Natural killer cell (primary cell): ENCODE measurements at regions not wholly inside any gene's neighbourhood (a gene's known extent, or its start where the extent isn't known, plus 50 kb on each side); places are given as distances from the start of the nearest gene placed in this dataset.

Experiments used
- ATAC-seq, 3 donors: fragments of 150-1000 bp in 2 of 3; fragments of 200-7000 bp in 1 of 3; cut with Tn5 transposase; 1 replicate in 1 of 3; 2 replicates in 2 of 3; pipeline ENCODE4 v1.10.0; 2021; ENCODE audit warnings: mild to moderate bottlenecking in 2 of 3, moderate library complexity in 2 of 3
- DNase-seq, 2 donors: peaks; one replicate each; pipeline versions ENCODE4 v3.0.0 to v3.0.0-alpha.2; 2013 to 2021; ENCODE audit warnings: mixed read lengths in 1 of 2
- H3K27ac ChIP-seq: one replicate; pipeline ENCODE4 v1.5.1; 2013; ENCODE audit warnings: mild to moderate bottlenecking, low read length
- H3K27me3 ChIP-seq: one replicate; pipeline ENCODE4 v1.6.1; 2013; ENCODE audit warnings: low read length; ENCODE audit not compliant: control insufficient read depth, insufficient read depth
- H3K36me3 ChIP-seq: one replicate; pipeline ENCODE4 v1.6.1; 2013; ENCODE audit warnings: low read length; ENCODE audit not compliant: control insufficient read depth, insufficient read depth
- H3K4me1 ChIP-seq: one replicate; pipeline ENCODE4 v1.6.1; 2013; ENCODE audit warnings: low read length; ENCODE audit not compliant: control insufficient read depth, insufficient read depth
- H3K4me3 ChIP-seq: one replicate; pipeline ENCODE4 v1.5.1; 2013; ENCODE audit warnings: low read length
- H3K9me3 ChIP-seq: one replicate; pipeline ENCODE4 v1.6.1; 2013; ENCODE audit warnings: low read length; ENCODE audit not compliant: control insufficient read depth, insufficient read depth
- H3K27ac Mint-ChIP-seq, 2 donors: one replicate each; pipeline ENCODE4 v1.8.0; 2022; ENCODE audit warnings: mild to moderate bottlenecking in 2 of 2, mixed read lengths in 2 of 2, moderate library complexity in 1 of 2
- H3K27me3 Mint-ChIP-seq, 2 donors: one replicate each; pipeline ENCODE4 v1.8.0; 2022; ENCODE audit warnings: low read depth in 2 of 2, mixed read lengths in 2 of 2
- H3K36me3 Mint-ChIP-seq: one replicate; pipeline ENCODE4 v1.8.0; 2022; ENCODE audit warnings: mixed read lengths
- H3K4me1 Mint-ChIP-seq, 2 donors: one replicate each; pipeline ENCODE4 v1.8.0; 2022; ENCODE audit warnings: mixed read lengths in 2 of 2
- H3K4me3 Mint-ChIP-seq: one replicate; pipeline ENCODE4 v1.8.0; 2022; ENCODE audit warnings: mild to moderate bottlenecking, moderate library complexity, mixed read lengths
- H3K9me3 Mint-ChIP-seq, 2 donors: one replicate each; pipeline ENCODE4 v1.8.0; 2022; ENCODE audit warnings: mixed read lengths in 2 of 2
- CTCF ChIP-seq: fragments of 200-600 bp; IDR thresholded peaks from one replicate; pipeline ENCODE4 v1.8.0; 2022; ENCODE audit warnings: antibody characterized with exemption
- WGBS: methylation state at CpG from one replicate; pipeline ENCODE4 v1.1.7; 2013; ENCODE audit warnings: missing lambda C conversion rate; ENCODE audit not compliant: insufficient coverage; 5-methylcytosine and 5-hydroxymethylcytosine counted together
- intact Hi-C: fragments of 100-400 bp; cut with micrococcal nuclease; formaldehyde crosslinking; loops from one replicate; pipeline ENCODE4 v1.14.2; 2022

- H3K9me3 ChIP-seq, result peaks cover 9% of the 10 kb centered on the region
- H3K27ac ChIP-seq, result no peak overlapping the region
- no peaks in the 10 kb centered on the region for H3K4me1 Mint-ChIP-seq
- ATAC-seq (no peak), DNase-seq (no peak)
- TF ChIP-seq CTCF, result no peak
- peaks cover 12 to 14% of the 10 kb centered on the region in 2 donors for H3K9me3 Mint-ChIP-seq
- H3K4me1 ChIP-seq, result no peaks in the 10 kb centered on the region
- H3K27ac Mint-ChIP-seq, result no peak overlapping the region
- H3K4me3 ChIP-seq, result no peak overlapping the region
- no peaks in the 10 kb centered on the region for H3K27me3 ChIP-seq
- 60% methylated on average over 1 of the region's 2 CpGs for WGBS
- intact Hi-C loops, result no loop called here
- H3K4me3 Mint-ChIP-seq, result no peak overlapping the region
- H3K36me3 ChIP-seq, result no peaks in the 10 kb centered on the region
- no peaks in the 10 kb centered on the region for H3K27me3 Mint-ChIP-seq
- peaks cover 11% of the 10 kb centered on the region for H3K36me3 Mint-ChIP-seq
These were observed 83.1 kb upstream of the SPOPL start for GRCh38 chr2:138418453-138418852.

GRCh38 chr2:138421315-138421970, 80.1 kb upstream of the SPOPL start:
- H3K36me3 ChIP-seq, result no peaks in the 10 kb centered on the region
- H3K27me3 Mint-ChIP-seq, result no peaks in the 10 kb centered on the region
- H3K27ac Mint-ChIP-seq, result no peak overlapping the region
- intact Hi-C loops, result no loop called here
- no peaks in the 10 kb centered on the region for H3K4me1 ChIP-seq
- peaks cover 3% of the 10 kb centered on the region for H3K36me3 Mint-ChIP-seq
- H3K27me3 ChIP-seq, result no peaks in the 10 kb centered on the region
- no peak for TF ChIP-seq CTCF
- no peaks in the 10 kb centered on the region for H3K4me1 Mint-ChIP-seq
- H3K4me3 Mint-ChIP-seq, result no peak overlapping the region
- H3K27ac ChIP-seq, result no peak overlapping the region
- peaks cover 11 to 14% of the 10 kb centered on the region in 2 donors for H3K9me3 Mint-ChIP-seq
- peaks cover 6% of the 10 kb centered on the region for H3K9me3 ChIP-seq
- ATAC-seq (no peak), DNase-seq (no peak)
- WGBS, result no CpG with 5 or more reads among the region's 3 CpGs
- H3K4me3 ChIP-seq, result no peak overlapping the region

GRCh38 chr2:138421971-138422335, 79.6 kb upstream of the SPOPL start:
- no peaks in the 10 kb centered on the region for H3K4me1 ChIP-seq
- H3K4me1 Mint-ChIP-seq, result no peaks in the 10 kb centered on the region
- no peaks in the 10 kb centered on the region for H3K36me3 ChIP-seq
- H3K9me3 Mint-ChIP-seq, result peaks cover 11 to 14% of the 10 kb centered on the region in 2 donors
- no peak for TF ChIP-seq CTCF
- intact Hi-C loops, result no loop called here
- DNase-seq (no peak), ATAC-seq (no peak)
- H3K4me3 Mint-ChIP-seq, result no peak overlapping the region
- no peak overlapping the region for H3K27ac ChIP-seq
- H3K27me3 Mint-ChIP-seq, result no peaks in the 10 kb centered on the region
- no peak overlapping the region for H3K27ac Mint-ChIP-seq
- no peaks in the 10 kb centered on the region for H3K27me3 ChIP-seq
- peaks cover 8% of the 10 kb centered on the region for H3K36me3 Mint-ChIP-seq
- peaks cover 10% of the 10 kb centered on the region for H3K9me3 ChIP-seq
- no peak overlapping the region for H3K4me3 ChIP-seq

GRCh38 chr2:138423198-138423597, 78.4 kb upstream of the SPOPL start:
- Histone ChIP-seq H3K27me3 (no peaks in the 10 kb centered on the region), H3K9me3 (peaks cover 10% of the 10 kb centered on the region), H3K4me3 (no peak overlapping the region), H3K27ac (no peak overlapping the region), H3K36me3 (no peaks in the 10 kb centered on the region), H3K4me1 (no peaks in the 10 kb centered on the region)
- WGBS, result 100% methylated on average over 2 of the region's 2 CpGs
- DNase-seq (no peak), ATAC-seq (no peak)
- Mint-ChIP-seq H3K4me3 (no peak overlapping the region), H3K9me3 (peaks cover 10 to 14% of the 10 kb centered on the region in 2 donors), H3K27me3 (no peaks in the 10 kb centered on the region), H3K27ac (no peak overlapping the region), H3K36me3 (peaks cover 14% of the 10 kb centered on the region), H3K4me1 (no peaks in the 10 kb centered on the region)
- intact Hi-C loops, result no loop called here
- no peak for TF ChIP-seq CTCF
